Gastroesophageal sphincter (tissue), 4 donors: ENCODE measurements at regions not wholly inside any gene's neighbourhood (a gene's known extent, or its start where the extent isn't known, plus 50 kb on each side); places are given as distances from the start of the nearest gene placed in this dataset.

Source experiments
- ATAC-seq: fragments of 150-250 bp; one replicate; pipeline ENCODE4 v1.9.1; 2016; ENCODE audit warnings: mild to moderate bottlenecking, moderate library complexity
- H3K27ac ChIP-seq, 4 donors: fragments of 200-600 bp; sonication (generic) in 3 of 4; 1 replicate in 3 of 4; 2 replicates in 1 of 4; pipeline ENCODE4 v1.5.1; 2016 to 2019
- H3K27me3 ChIP-seq: fragments of 200-600 bp; sonication (generic); one replicate; pipeline ENCODE4 v1.5.1; 2019
- H3K36me3 ChIP-seq, 2 donors: fragments of 200-600 bp; sonication (generic); one replicate each; pipeline ENCODE4 v1.5.1; 2019; ENCODE audit warnings: control low read depth in 1 of 2
- H3K4me1 ChIP-seq, 3 donors: fragments of 200-600 bp; sonication (generic); 1 replicate in 2 of 3; 2 replicates in 1 of 3; pipeline ENCODE4 v1.5.1; 2016 to 2019; ENCODE audit warnings: control low read depth in 2 of 3
- H3K4me3 ChIP-seq, 2 donors: fragments of 200-600 bp; sonication (generic); one replicate each; pipeline ENCODE4 v1.5.1; 2019; ENCODE audit warnings: mild to moderate bottlenecking in 1 of 2, moderate library complexity in 1 of 2
- H3K9me3 ChIP-seq, 3 donors: fragments of 200-600 bp; sonication (generic); one replicate each; pipeline ENCODE4 v1.5.1; 2017 to 2019; ENCODE audit warnings: control low read depth in 2 of 3
- EP300 ChIP-seq: sonication (generic); formaldehyde crosslinking; IDR thresholded peaks from one replicate; pipeline ENCODE4 v1.6.1; 2017; ENCODE audit warnings: antibody characterized with exemption, mild to moderate bottlenecking
- POLR2A ChIP-seq, 2 donors: fragments of 450-650 bp; IDR thresholded peaks; one replicate each; pipeline ENCODE4 v1.6.1; 2017; ENCODE audit warnings: antibody characterized with exemption in 2 of 2, mild to moderate bottlenecking in 2 of 2, moderate library complexity in 1 of 2
- POLR2AphosphoS5 ChIP-seq: sonication (generic); formaldehyde crosslinking; IDR thresholded peaks from one replicate; pipeline ENCODE4 v1.6.1; 2017; ENCODE audit warnings: antibody characterized with exemption
- WGBS, 2 donors: methylation state at CpG; one replicate each; pipeline ENCODE4 v1.1.5; 2018; ENCODE audit warnings: low coverage in 1 of 2; 5-methylcytosine and 5-hydroxymethylcytosine counted together
- TF ChIP-seq, protein P1 (sequence below), 4 experiments: fragments of 200-600 bp in 2 of 4; fragments of 450-650 bp in 2 of 4; sonication (generic) in 1 of 4; IDR thresholded peaks; one replicate each; pipeline ENCODE4 v1.5.1; 2017 to 2019; ENCODE audit warnings: antibody characterized with exemption in 4 of 4, mild to moderate bottlenecking in 2 of 4, moderate library complexity in 2 of 4

DNA sequence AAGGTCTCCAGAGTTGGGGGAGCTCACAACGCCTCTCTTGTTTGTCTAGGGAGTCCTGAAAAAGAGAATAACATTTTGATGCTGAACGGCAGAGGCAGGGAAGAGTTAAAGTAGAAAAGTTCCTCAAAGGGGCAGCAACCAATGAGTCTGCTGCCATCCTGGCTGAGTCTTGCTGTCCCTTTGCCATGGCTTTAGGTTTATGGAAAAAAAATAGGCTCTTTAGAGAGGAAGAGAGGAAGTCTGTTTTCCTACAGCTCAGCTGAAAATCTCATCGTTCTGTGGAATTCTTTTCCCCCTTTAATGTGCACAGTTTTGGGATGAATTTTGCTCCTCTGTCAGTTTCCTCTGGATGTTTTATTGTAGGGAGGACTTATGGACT is 314.8 kb upstream of the TBX3 start:
- Histone ChIP-seq H3K4me3 (no peak overlapping the region), H3K9me3 (peaks cover 0 to 8% (median 0%) of the 10 kb centered on the region in 3 donors), H3K4me1 (peaks cover 0 to under 1% (median 0%) of the 10 kb centered on the region in 3 donors), H3K36me3 (no peaks in the 10 kb centered on the region), H3K27me3 (peaks cover 19% of the 10 kb centered on the region), H3K27ac (no peak overlapping the region)
- TF ChIP-seq, protein P1, sequence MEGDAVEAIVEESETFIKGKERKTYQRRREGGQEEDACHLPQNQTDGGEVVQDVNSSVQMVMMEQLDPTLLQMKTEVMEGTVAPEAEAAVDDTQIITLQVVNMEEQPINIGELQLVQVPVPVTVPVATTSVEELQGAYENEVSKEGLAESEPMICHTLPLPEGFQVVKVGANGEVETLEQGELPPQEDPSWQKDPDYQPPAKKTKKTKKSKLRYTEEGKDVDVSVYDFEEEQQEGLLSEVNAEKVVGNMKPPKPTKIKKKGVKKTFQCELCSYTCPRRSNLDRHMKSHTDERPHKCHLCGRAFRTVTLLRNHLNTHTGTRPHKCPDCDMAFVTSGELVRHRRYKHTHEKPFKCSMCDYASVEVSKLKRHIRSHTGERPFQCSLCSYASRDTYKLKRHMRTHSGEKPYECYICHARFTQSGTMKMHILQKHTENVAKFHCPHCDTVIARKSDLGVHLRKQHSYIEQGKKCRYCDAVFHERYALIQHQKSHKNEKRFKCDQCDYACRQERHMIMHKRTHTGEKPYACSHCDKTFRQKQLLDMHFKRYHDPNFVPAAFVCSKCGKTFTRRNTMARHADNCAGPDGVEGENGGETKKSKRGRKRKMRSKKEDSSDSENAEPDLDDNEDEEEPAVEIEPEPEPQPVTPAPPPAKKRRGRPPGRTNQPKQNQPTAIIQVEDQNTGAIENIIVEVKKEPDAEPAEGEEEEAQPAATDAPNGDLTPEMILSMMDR (IDR thresholded peaks at IDR 0.05): no peak
- no peak for TF ChIP-seq POLR2A (IDR thresholded peaks at IDR 0.05)
- no peak for TF ChIP-seq EP300
- no peak for TF ChIP-seq POLR2AphosphoS5
- 35 to 45% methylated on average over 2 to 3 of the region's 3 CpGs for WGBS, 2 donors
- ATAC-seq: no peak

DNA sequence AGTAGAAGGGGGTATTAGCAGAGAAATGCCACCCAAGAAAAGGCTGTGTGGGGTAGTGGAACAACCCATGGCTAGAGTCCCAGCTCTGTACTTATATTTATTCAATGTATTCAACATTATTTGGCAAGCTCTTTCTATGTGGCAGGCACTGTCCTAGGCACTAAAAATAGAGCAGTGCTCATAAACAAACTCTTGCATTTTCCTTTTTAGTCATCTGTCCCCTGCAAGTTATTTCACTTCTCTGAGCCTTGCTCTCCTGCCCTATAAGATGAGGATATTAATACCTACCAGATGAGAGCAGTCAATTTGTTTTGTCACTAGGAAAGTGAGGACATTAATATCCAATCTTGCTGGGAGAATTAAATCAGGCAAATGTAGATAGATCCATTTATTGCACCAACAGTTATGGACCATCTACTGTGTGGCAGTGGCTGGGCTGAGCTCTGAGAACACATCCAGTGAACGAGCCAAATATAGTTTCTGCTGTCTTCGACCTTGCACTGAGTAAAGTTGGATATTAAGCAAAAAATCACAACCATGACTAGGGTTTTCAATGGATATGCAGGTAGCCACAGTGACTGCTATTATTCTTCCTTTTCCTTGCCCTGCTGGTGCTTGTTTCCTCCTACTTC is 314.3 kb upstream of the TBX3 start:
- TF ChIP-seq EP300 (no peak), POLR2A (IDR thresholded peaks at IDR 0.05) (no peak), POLR2AphosphoS5 (no peak)
- TF ChIP-seq, protein P1 (IDR thresholded peaks at IDR 0.05): no peak
- Histone ChIP-seq H3K4me1 (peaks cover 0 to 6% (median 0%) of the 10 kb centered on the region in 3 donors), H3K27ac (no peak overlapping the region), H3K9me3 (peaks cover 0 to 8% (median 0%) of the 10 kb centered on the region in 3 donors), H3K36me3 (no peaks in the 10 kb centered on the region), H3K27me3 (peaks cover 16% of the 10 kb centered on the region), H3K4me3 (no peak overlapping the region)
- WGBS, 2 donors: 36 to 49% methylated on average over 2 of the region's 2 CpGs
- ATAC-seq: no peak

DNA sequence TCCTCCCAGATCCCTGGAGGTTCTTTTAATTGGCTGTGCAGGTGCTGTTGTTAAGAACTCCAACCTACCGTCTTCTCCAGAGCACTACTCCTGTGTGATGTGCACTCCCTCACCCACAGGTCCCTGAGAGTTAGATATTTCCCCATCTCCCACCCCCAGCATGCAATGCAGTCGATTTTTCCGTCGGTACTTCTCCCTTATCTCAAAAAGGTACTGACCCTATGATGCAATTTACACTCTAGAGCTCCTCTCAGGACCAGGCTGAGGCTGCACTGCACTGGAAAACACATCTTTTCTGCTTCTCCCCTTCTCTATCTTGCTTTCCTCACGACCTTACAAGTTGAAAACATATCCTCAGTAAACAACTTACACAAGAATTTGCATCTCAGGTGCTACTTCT is 312.4 kb upstream of the TBX3 start:
- TF ChIP-seq POLR2AphosphoS5: no peak
- no peak for TF ChIP-seq POLR2A (IDR thresholded peaks at IDR 0.05)
- no peak for TF ChIP-seq EP300
- TF ChIP-seq, protein P1 (IDR thresholded peaks at IDR 0.05): no peak
- Histone ChIP-seq H3K4me1 (peaks cover 0 to 8% (median 0%) of the 10 kb centered on the region in 3 donors), H3K4me3 (no peak overlapping the region), H3K36me3 (no peaks in the 10 kb centered on the region), H3K27me3 (peaks cover under 1% of the 10 kb centered on the region), H3K9me3 (peaks cover 0 to 8% (median 0%) of the 10 kb centered on the region in 3 donors), H3K27ac (no peak overlapping the region)
- no peak for ATAC-seq
- 72 to 100% methylated on average over 1 to 5 of the region's 5 CpGs for WGBS, 2 donors

DNA sequence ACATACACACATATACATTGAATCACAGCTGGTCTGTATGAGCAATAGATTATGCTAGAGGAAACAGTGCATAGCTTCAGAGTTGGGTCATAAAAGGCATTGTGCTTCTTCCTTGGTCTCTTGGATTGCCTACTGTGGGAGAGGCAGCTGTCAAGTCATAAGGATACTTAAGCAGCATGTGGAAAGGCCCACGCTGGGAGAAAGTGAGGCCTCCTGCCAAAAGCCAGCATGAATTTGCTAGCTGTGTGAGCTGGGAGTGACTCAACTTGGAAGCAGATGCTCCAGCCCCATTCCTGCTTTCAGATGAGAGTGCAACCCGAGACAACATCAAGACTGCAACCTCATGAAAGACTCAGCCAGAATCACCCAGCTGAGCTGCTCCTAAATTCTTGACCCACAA is 311.9 kb upstream of the TBX3 start:
- no peak for ATAC-seq
- no peak overlapping the region for H3K4me3 ChIP-seq
- H3K4me1 ChIP-seq: peaks cover 0 to 8% (median 0%) of the 10 kb centered on the region in 3 donors
- H3K9me3 ChIP-seq: peaks cover 0 to 8% (median 0%) of the 10 kb centered on the region in 3 donors
- no peak overlapping the region for H3K27ac ChIP-seq
- no peaks in the 10 kb centered on the region for H3K36me3 ChIP-seq
- 78 to 83% methylated on average over 1 to 2 of the region's 2 CpGs for WGBS, 2 donors
- TF ChIP-seq, protein P1 (IDR thresholded peaks at IDR 0.05): no peak
- TF ChIP-seq EP300 (no peak), POLR2A (IDR thresholded peaks at IDR 0.05) (no peak), POLR2AphosphoS5 (no peak)
- H3K27me3 ChIP-seq: no peaks in the 10 kb centered on the region

DNA sequence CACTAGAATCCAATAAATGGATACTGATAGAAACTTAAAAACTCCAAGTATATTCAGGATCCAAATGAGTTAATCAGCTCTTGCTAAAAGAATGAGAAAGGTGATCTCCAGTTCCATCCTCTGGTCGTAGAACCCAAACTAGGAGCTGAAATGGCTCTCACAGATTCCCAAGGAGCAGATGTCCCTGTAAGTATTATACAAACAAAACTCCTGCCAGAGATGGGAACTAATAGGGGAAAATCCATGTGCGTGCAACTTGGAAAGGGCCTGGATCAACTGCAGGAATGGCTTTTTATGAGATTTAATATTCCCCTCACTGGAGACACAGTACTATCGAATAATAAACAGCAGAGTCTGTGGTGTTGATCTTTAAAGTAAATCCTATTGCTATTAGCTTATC is 309.2 kb upstream of the TBX3 start:
- TF ChIP-seq POLR2A (IDR thresholded peaks at IDR 0.05): no peak
- TF ChIP-seq EP300: no peak
- TF ChIP-seq, protein P1 (IDR thresholded peaks at IDR 0.05): no peak
- no peak for TF ChIP-seq POLR2AphosphoS5
- H3K27me3 ChIP-seq: no peaks in the 10 kb centered on the region
- H3K27ac ChIP-seq: no peak overlapping the region
- peaks cover 0 to 8% (median 0%) of the 10 kb centered on the region in 3 donors for H3K9me3 ChIP-seq
- H3K36me3 ChIP-seq: no peaks in the 10 kb centered on the region
- ATAC-seq: no peak
- peaks cover 0 to 8% (median 0%) of the 10 kb centered on the region in 3 donors for H3K4me1 ChIP-seq
- no peak overlapping the region for H3K4me3 ChIP-seq
- 20 to 50% methylated on average over 3 of the region's 3 CpGs for WGBS, 2 donors
